Ascending aorta (tissue), 2 donors: ENCODE measurements at regions not wholly inside any gene's neighbourhood (a gene's known extent, or its start where the extent isn't known, plus 50 kb on each side); places are given as distances from the start of the nearest gene placed in this dataset.

Experiments used
- DNase-seq, 2 donors: peaks; one replicate each; pipeline ENCODE4 v3.0.0-alpha.2; 2019; ENCODE audit warnings: low spot score in 2 of 2
- H3K27ac ChIP-seq, 2 donors: fragments of 200-600 bp; sonication (generic); one replicate each; pipeline ENCODE4 v1.5.1; 2016 to 2017; ENCODE audit warnings: mild to moderate bottlenecking in 1 of 2
- H3K27me3 ChIP-seq: fragments of 200-600 bp; sonication (generic); one replicate; pipeline ENCODE4 v1.5.1; 2017
- H3K36me3 ChIP-seq, 2 donors: fragments of 200-600 bp; sonication (generic); one replicate each; pipeline ENCODE4 v1.5.1; 2016
- H3K4me1 ChIP-seq, 2 donors: fragments of 200-600 bp; sonication (generic); one replicate each; pipeline ENCODE4 v1.5.1; 2016 to 2017; ENCODE audit warnings: mild to moderate bottlenecking in 1 of 2
- H3K4me3 ChIP-seq, 2 donors: fragments of 200-600 bp; sonication (generic); one replicate each; pipeline ENCODE4 v1.5.1; 2016 to 2017; ENCODE audit warnings: mild to moderate bottlenecking in 1 of 2
- H3K9me3 ChIP-seq, 2 donors: fragments of 200-600 bp; sonication (generic); one replicate each; pipeline ENCODE4 v1.5.1; 2016
- intact Hi-C: fragments of 100-400 bp; cut with DNase I; formaldehyde crosslinking; loops from one replicate; pipeline ENCODE4 v1.15.1; 2023
- TF ChIP-seq, protein P1 (sequence below), 3 experiments: fragments of 200-600 bp in 2 of 3; fragments of 450-650 bp in 1 of 3; sonication (generic) in 2 of 3; IDR thresholded peaks; one replicate each; pipeline ENCODE4 v1.5.1; 2016 to 2019; ENCODE audit warnings: antibody characterized with exemption in 3 of 3, mild to moderate bottlenecking in 1 of 3, moderate library complexity in 1 of 3

DNA sequence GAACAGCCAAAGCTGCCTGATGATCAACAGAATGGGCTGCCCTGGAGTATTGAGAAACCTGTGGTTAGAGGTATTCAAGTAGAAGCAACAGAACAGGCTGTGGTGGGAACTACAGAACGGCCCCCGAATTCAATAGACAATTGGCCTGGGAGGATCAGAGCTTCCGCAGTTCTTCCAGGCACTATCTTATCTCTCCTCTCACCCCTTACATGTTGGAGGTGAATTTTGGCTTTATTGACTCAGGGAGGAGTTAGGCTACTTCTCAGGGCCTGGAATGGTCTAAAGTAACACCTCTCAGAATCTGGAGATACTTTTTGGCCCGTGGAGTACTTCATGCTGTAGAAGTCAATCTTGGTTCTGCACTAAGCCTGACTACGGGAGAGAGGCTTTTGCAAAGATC is 253.0 kb downstream of the PRDM2 start:
- Histone ChIP-seq H3K4me3 (no peak overlapping the region), H3K27me3 (no peaks in the 10 kb centered on the region), H3K9me3 (no peaks in the 10 kb centered on the region), H3K36me3 (no peaks in the 10 kb centered on the region), H3K27ac (no peak overlapping the region), H3K4me1 (no peaks in the 10 kb centered on the region)
- intact Hi-C loops = no loop called here
- no peak for DNase-seq
- TF ChIP-seq, protein P1, sequence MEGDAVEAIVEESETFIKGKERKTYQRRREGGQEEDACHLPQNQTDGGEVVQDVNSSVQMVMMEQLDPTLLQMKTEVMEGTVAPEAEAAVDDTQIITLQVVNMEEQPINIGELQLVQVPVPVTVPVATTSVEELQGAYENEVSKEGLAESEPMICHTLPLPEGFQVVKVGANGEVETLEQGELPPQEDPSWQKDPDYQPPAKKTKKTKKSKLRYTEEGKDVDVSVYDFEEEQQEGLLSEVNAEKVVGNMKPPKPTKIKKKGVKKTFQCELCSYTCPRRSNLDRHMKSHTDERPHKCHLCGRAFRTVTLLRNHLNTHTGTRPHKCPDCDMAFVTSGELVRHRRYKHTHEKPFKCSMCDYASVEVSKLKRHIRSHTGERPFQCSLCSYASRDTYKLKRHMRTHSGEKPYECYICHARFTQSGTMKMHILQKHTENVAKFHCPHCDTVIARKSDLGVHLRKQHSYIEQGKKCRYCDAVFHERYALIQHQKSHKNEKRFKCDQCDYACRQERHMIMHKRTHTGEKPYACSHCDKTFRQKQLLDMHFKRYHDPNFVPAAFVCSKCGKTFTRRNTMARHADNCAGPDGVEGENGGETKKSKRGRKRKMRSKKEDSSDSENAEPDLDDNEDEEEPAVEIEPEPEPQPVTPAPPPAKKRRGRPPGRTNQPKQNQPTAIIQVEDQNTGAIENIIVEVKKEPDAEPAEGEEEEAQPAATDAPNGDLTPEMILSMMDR (IDR thresholded peaks at IDR 0.05) = no peak

DNA sequence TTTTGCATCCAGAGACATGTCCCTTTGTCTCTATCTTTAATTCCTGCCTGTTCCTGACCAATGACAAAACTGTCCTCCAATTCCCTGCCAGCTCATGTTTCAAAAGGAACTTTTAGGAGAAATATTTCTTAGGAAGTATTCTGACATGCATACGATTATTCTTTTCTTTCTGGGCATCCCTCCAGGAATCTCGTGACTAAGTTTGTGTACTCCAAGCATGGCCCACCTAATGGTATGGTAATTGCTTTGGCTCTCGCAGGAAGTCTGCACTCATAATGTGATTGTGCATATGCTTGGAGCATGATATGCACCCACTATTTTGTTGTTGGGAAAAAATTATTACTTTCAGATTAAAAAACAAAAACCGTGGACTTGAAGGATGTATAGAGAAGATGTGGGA is 256.4 kb downstream of the PRDM2 start:
- no peaks in the 10 kb centered on the region for H3K27me3 ChIP-seq
- no peak overlapping the region for H3K4me3 ChIP-seq
- no peaks in the 10 kb centered on the region for H3K4me1 ChIP-seq
- no peak overlapping the region for H3K27ac ChIP-seq
- H3K36me3 ChIP-seq = no peaks in the 10 kb centered on the region
- TF ChIP-seq, protein P1 (IDR thresholded peaks at IDR 0.05) = no peak
- no peak for DNase-seq
- no peaks in the 10 kb centered on the region for H3K9me3 ChIP-seq
- intact Hi-C loops = no loop called here

DNA sequence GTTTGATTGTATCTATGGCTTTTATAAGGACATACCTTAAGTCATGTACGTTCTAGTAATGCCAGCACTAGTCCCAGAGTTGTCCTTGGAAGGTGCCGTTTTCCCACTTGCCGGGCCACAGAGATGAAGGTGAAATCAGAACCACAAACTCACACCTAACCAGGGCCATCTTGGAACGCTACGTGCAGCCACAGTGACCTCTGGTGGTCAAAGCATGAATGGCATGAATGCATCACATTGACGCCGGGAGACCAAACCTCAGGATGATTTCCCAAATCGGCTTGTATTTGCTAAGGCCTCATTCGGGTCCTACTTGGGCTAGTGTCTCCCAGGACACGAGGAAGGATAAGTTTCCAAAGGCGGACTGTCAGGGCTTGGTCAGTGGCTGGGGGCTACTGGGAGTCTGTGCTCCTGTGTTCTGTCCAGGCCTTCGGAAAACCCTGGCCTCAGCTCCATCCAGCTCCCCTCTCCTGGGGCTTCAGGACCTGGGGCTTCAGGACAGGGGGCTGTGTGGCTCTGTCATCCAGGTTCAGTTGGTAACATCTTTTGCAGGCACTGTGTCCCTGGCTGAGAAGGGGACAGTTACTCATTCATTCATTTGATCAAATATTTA is 260.5 kb downstream of the PRDM2 start:
- Histone ChIP-seq H3K4me1 (no peaks in the 10 kb centered on the region), H3K9me3 (no peaks in the 10 kb centered on the region), H3K27ac (no peak overlapping the region), H3K4me3 (no peak overlapping the region), H3K27me3 (no peaks in the 10 kb centered on the region), H3K36me3 (no peaks in the 10 kb centered on the region)
- intact Hi-C loops = loop anchor here (1.0 to 5.0 kb wide), 2 partner anchors 133 to 295 kb away; no protein-coding TSS in a partner anchor
- DNase-seq = peak in 1 of 2 donors; percentile 73
- TF ChIP-seq, protein P1 (IDR thresholded peaks at IDR 0.05) = peak; percentile 89 to 98 (median 96)

DNA sequence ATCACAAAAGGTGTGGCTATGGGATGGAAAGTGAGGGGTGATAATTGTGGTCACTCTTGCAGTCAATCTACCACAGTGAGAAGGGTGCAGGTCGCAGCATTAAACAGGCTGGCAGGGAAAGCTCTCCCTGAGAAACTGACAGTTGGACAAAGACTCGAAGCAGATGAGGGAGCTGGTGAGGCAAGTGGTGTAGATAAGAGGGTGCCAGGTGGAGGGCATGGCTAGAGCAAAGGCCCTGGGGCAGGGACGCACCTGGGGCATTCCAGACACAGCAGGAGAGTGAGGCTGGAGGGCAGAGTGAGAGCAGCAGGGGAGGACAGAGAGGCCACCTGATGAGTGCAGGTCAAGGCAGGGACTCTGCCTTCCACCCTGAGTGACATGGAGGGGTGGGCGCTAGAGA is 264.8 kb downstream of the PRDM2 start:
- Histone ChIP-seq H3K27ac (no peak overlapping the region), H3K36me3 (no peaks in the 10 kb centered on the region), H3K9me3 (no peaks in the 10 kb centered on the region), H3K27me3 (no peaks in the 10 kb centered on the region), H3K4me1 (no peaks in the 10 kb centered on the region), H3K4me3 (no peak overlapping the region)
- no peak for DNase-seq
- TF ChIP-seq, protein P1 (IDR thresholded peaks at IDR 0.05) = no peak
- intact Hi-C loops = loop anchor here (5.0 kb wide), 1 partner anchor 137 kb away; no protein-coding TSS in a partner anchor

DNA sequence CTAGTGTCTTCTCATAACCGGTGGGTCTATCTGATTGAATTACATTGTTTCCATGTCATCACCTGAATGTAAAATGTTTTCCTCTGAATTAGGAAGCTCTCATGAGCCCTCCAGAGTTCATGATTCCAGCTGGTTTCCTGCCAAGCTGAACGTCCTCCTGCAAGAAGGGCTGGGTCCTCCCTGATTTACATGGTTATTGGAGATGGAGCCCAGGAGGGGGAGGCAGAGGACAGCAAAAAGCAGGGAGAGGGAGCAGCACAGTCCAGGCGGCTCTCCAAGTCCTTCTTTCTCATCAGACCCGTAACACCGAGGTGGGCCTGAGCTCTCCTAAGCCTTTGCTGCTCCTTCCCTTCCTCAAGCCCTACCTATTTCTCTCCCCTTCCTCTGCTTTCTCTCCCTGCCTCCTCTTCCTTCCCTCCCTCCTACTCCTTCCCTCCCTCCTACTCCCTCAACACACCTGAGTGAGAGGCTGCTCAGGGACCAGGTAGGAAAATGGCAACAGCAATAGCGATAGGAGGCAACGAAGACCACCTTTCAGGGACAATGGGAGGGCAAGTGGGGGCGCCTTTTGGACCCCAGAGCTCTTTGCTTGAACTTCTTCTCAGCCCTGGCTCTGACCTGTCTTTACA is 265.9 kb downstream of the PRDM2 start:
- H3K4me1 ChIP-seq = no peaks in the 10 kb centered on the region
- H3K4me3 ChIP-seq = no peak overlapping the region
- H3K27ac ChIP-seq = no peak overlapping the region
- intact Hi-C loops = no loop called here
- TF ChIP-seq, protein P1 (IDR thresholded peaks at IDR 0.05) = peak in 2 of 3 experiments; percentile 8 to 31
- H3K27me3 ChIP-seq = no peaks in the 10 kb centered on the region
- no peak for DNase-seq
- H3K9me3 ChIP-seq = peaks cover 0 to 5% of the 10 kb centered on the region in 2 donors
- no peaks in the 10 kb centered on the region for H3K36me3 ChIP-seq
